ENCODE measurements at regions not wholly inside any gene's neighbourhood (a gene's known extent, or its start where the extent isn't known, plus 50 kb on each side); places are given as distances from the start of the nearest gene placed in this dataset.

DNA sequence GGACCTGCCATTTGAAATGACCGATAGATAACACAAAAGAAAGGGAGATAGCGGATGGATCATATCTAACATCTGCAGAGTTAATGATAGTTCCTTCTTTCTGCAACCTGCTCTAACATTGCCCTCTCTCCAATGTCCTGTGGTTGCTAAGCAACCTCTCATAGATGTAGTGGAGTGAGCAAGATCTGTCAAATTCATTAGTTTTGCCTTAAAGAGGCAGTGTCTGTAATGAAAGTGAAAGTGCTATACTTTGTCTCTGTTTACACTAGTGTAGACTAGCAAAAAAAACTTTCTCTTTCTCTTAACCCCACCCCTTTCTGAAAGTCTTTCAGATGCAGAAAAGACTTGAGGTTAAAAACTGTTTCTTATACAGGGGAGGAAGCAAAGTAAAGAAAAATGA lies 1196.9 kb downstream of the SORCS3 start:
- no peak for TF ChIP-seq EZH2 (IDR thresholded peaks at IDR 0.05; ENCODE audit: borderline replicate concordance, insufficient read depth, low read depth, low read length, poor library complexity, severe bottlenecking)
- TF ChIP-seq, protein P1, sequence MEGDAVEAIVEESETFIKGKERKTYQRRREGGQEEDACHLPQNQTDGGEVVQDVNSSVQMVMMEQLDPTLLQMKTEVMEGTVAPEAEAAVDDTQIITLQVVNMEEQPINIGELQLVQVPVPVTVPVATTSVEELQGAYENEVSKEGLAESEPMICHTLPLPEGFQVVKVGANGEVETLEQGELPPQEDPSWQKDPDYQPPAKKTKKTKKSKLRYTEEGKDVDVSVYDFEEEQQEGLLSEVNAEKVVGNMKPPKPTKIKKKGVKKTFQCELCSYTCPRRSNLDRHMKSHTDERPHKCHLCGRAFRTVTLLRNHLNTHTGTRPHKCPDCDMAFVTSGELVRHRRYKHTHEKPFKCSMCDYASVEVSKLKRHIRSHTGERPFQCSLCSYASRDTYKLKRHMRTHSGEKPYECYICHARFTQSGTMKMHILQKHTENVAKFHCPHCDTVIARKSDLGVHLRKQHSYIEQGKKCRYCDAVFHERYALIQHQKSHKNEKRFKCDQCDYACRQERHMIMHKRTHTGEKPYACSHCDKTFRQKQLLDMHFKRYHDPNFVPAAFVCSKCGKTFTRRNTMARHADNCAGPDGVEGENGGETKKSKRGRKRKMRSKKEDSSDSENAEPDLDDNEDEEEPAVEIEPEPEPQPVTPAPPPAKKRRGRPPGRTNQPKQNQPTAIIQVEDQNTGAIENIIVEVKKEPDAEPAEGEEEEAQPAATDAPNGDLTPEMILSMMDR (IDR thresholded peaks at IDR 0.05), result no peak
- no peaks in the 10 kb centered on the region for H3K9me3 Mint-ChIP-seq (ENCODE audit: insufficient read depth)
- no peaks in the 10 kb centered on the region for H3K9me3 ChIP-seq (ENCODE audit: control extremely low read depth in 1 of 3, control insufficient read depth in 2 of 3, insufficient read depth in 1 of 3, low read length in 2 of 3)
- no peak overlapping the region for H3K27ac ChIP-seq (ENCODE audit: low read length in 2 of 2)
- H3K4me1 Mint-ChIP-seq, result peaks cover 6% of the 10 kb centered on the region
- DNase-seq, result peak; percentile 30
- no peaks in the 10 kb centered on the region for H3K36me3 ChIP-seq (replicated peaks in 1 of 2; ENCODE audit: control extremely low read depth in 1 of 2, control insufficient read depth in 1 of 2, extremely low read depth in 1 of 2, insufficient read depth in 2 of 2, low read length in 1 of 2)
- WGBS (ENCODE audit: insufficient coverage), result no CpG with 5 or more reads among the region's 2 CpGs
- H3K4me3 ChIP-seq (ENCODE audit: control extremely low read depth in 1 of 5, extremely low read depth in 1 of 5, insufficient read depth in 1 of 5, low read depth in 2 of 5, low read length in 4 of 5), result peak overlapping the region in 2 of 5 experiments; percentile 2 to 7
- no peak overlapping the region for H3K27ac Mint-ChIP-seq
- ChIA-PET CTCF (no interaction called here), POLR2A (no interaction called here)
- H4K20me1 ChIP-seq (ENCODE audit: control insufficient read depth, insufficient read depth, low read length, poor library complexity, severe bottlenecking), result no peaks in the 10 kb centered on the region
- H3K4me1 ChIP-seq (ENCODE audit: control insufficient read depth in 2 of 2, insufficient read depth in 2 of 2, low read length in 2 of 2), result peaks cover 0 to 3% of the 10 kb centered on the region in 2 donors
- no peaks in the 10 kb centered on the region for H3K27me3 Mint-ChIP-seq
- peak overlapping the region; percentile 25 for H2AFZ ChIP-seq (ENCODE audit: insufficient read depth, low read depth, low read length, poor library complexity, severe bottlenecking)
- H3K27me3 ChIP-seq (replicated peaks in 1 of 4; ENCODE audit: control extremely low read depth in 1 of 4, control insufficient read depth in 3 of 4, insufficient read depth in 4 of 4, low read length in 3 of 4), result no peaks in the 10 kb centered on the region
- intact Hi-C loops (cut with micrococcal nuclease), result no loop called here
- H3K79me2 ChIP-seq (ENCODE audit: control insufficient read depth, insufficient read depth, low read length), result no peaks in the 10 kb centered on the region
- ATAC-seq (ENCODE audit: low read depth), result no peak
- peak overlapping the region; percentile 20 for H3K9ac ChIP-seq (ENCODE audit: low read length)
- H3K4me3 Mint-ChIP-seq, result peak overlapping the region; percentile 63
- peak overlapping the region; percentile 20 for H3K4me2 ChIP-seq (replicated peaks; ENCODE audit: low read depth, low read length, poor library complexity, severe bottlenecking)

DNA sequence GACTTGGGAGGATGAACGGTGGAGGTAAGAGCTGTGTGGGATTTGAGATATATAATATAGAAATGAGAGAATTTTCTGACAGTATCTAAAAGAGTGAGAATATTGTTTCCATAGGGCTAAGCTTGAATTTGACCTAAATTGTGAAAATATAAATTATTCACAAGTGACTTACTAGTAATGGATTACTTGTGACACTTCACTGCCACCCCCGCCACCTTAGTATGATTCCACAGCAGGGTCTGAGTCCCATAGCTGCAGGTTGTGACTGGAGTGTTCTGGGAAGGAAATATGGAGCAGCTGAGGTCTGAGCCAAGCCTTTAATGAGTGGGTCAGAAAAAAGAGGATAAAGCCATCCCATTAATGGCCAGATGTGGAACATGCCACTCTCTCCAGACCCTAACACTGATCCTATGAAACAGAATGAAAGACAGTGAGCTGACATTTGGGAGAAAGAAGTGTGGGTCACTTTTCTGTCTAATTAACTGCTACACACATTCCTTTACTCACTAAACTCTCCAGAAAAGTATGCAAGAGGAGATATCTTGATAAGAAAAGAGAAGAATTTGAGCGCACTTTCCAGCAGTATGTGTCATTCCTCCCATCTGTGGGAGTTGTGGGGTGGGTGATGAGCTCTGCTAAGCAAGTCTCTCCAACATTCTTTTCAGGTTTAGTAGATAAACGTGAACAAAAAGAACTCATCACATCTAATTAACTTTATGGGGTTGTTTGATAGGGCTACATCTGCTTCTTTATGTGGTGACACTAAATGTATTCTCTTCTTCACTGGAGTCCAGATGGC lies 1193.4 kb downstream of the SORCS3 start:
- Histone ChIP-seq H3K4me1 (ENCODE audit: control insufficient read depth in 2 of 2, insufficient read depth in 2 of 2, low read length in 2 of 2) (peaks cover 0 to 3% of the 10 kb centered on the region in 2 donors), H3K79me2 (ENCODE audit: control insufficient read depth, insufficient read depth, low read length) (no peaks in the 10 kb centered on the region), H3K4me3 (ENCODE audit: control extremely low read depth in 1 of 5, extremely low read depth in 1 of 5, insufficient read depth in 1 of 5, low read depth in 2 of 5, low read length in 4 of 5) (no peak overlapping the region), H3K9ac (ENCODE audit: low read length) (no peak overlapping the region), H3K27me3 (replicated peaks in 1 of 4; ENCODE audit: control extremely low read depth in 1 of 4, control insufficient read depth in 3 of 4, insufficient read depth in 4 of 4, low read length in 3 of 4) (no peaks in the 10 kb centered on the region), H4K20me1 (ENCODE audit: control insufficient read depth, insufficient read depth, low read length, poor library complexity, severe bottlenecking) (no peaks in the 10 kb centered on the region), H3K4me2 (replicated peaks; ENCODE audit: low read depth, low read length, poor library complexity, severe bottlenecking) (no peak overlapping the region), H2AFZ (ENCODE audit: insufficient read depth, low read depth, low read length, poor library complexity, severe bottlenecking) (no peak overlapping the region), H3K36me3 (replicated peaks in 1 of 2; ENCODE audit: control extremely low read depth in 1 of 2, control insufficient read depth in 1 of 2, extremely low read depth in 1 of 2, insufficient read depth in 2 of 2, low read length in 1 of 2) (no peaks in the 10 kb centered on the region), H3K27ac (ENCODE audit: low read length in 2 of 2) (no peak overlapping the region), H3K9me3 (ENCODE audit: control extremely low read depth in 1 of 3, control insufficient read depth in 2 of 3, insufficient read depth in 1 of 3, low read length in 2 of 3) (no peaks in the 10 kb centered on the region)
- ChIA-PET CTCF (no interaction called here), POLR2A (interaction anchor here (0.6 kb wide), 1 partner anchor 11 kb away, joined by 5 read pairs; no protein-coding TSS in a partner anchor)
- peaks cover 6% of the 10 kb centered on the region for H3K4me1 Mint-ChIP-seq
- no peak overlapping the region for H3K4me3 Mint-ChIP-seq
- WGBS (ENCODE audit: insufficient coverage), result 63% methylated on average over 1 of the region's 4 CpGs
- TF ChIP-seq EZH2 (IDR thresholded peaks at IDR 0.05; ENCODE audit: borderline replicate concordance, insufficient read depth, low read depth, low read length, poor library complexity, severe bottlenecking), result no peak
- TF ChIP-seq, protein P1 (IDR thresholded peaks at IDR 0.05), result no peak
- H3K27me3 Mint-ChIP-seq, result no peaks in the 10 kb centered on the region
- intact Hi-C loops (cut with micrococcal nuclease), result no loop called here
- peaks cover 2% of the 10 kb centered on the region for H3K9me3 Mint-ChIP-seq (ENCODE audit: insufficient read depth)
- no peak for DNase-seq
- ATAC-seq (ENCODE audit: low read depth), result no peak
- no peak overlapping the region for H3K27ac Mint-ChIP-seq

All from B cell (primary cell).